ENCODE measurements at regions not wholly inside any gene's neighbourhood (a gene's known extent, or its start where the extent isn't known, plus 50 kb on each side); places are given as distances from the start of the nearest gene placed in this dataset.

- H3K23ac ChIP-seq (ENCODE audit: low read length in 2 of 2), result no peak overlapping the region
- H3K4me3 ChIP-seq (ENCODE audit: insufficient read depth in 1 of 2, low read depth in 1 of 2, low read length in 2 of 2), result no peak overlapping the region
- H3K36me3 ChIP-seq (ENCODE audit: control insufficient read depth in 1 of 2, insufficient read depth in 2 of 2, low read depth in 1 of 2, low read length in 2 of 2), result no peaks in the 10 kb centered on the region
- no peak overlapping the region for H3K27ac ChIP-seq (ENCODE audit: low read length, poor library complexity, severe bottlenecking)
- H2BK5ac ChIP-seq (ENCODE audit: low read depth, low read length, poor library complexity, severe bottlenecking), result no peak overlapping the region
- H3K14ac ChIP-seq (ENCODE audit: low read length in 2 of 2), result no peak overlapping the region
- no peaks in the 10 kb centered on the region for H3K79me1 ChIP-seq (replicated peaks; ENCODE audit: low read length, poor library complexity, severe bottlenecking)
- no peaks in the 10 kb centered on the region for H3K9me3 ChIP-seq (ENCODE audit: control insufficient read depth, low read length)
- 87% methylated on average over 3 of the region's 3 CpGs for WGBS
- no peak overlapping the region for H4K8ac ChIP-seq (ENCODE audit: low read length)
- H4K91ac ChIP-seq (ENCODE audit: low read length), result no peak overlapping the region
- no peak overlapping the region for H3K18ac ChIP-seq (ENCODE audit: low read depth in 1 of 2, low read length in 2 of 2)
- no peak overlapping the region for H2BK120ac ChIP-seq (ENCODE audit: low read depth, low read length)
- H3K27me3 ChIP-seq (ENCODE audit: control insufficient read depth in 1 of 2, insufficient read depth in 1 of 2, low read length in 2 of 2), result no peaks in the 10 kb centered on the region
- no peak for DNase-seq
- H3K4me2 ChIP-seq (ENCODE audit: low read length, poor library complexity, severe bottlenecking), result no peak overlapping the region
- H2BK15ac ChIP-seq (ENCODE audit: low read depth, poor library complexity, severe bottlenecking), result no peak overlapping the region
- no peak overlapping the region for H2BK12ac ChIP-seq (ENCODE audit: low read length in 2 of 2)
- H3K9ac ChIP-seq (ENCODE audit: low read length), result no peak overlapping the region
- H3K4ac ChIP-seq (ENCODE audit: low read depth in 1 of 2, low read length in 2 of 2), result no peak overlapping the region
- no peak overlapping the region for H2AK5ac ChIP-seq (ENCODE audit: low read length, severe bottlenecking)
- no peak overlapping the region for H2AFZ ChIP-seq (ENCODE audit: low read depth, low read length)
- H3K4me1 ChIP-seq (ENCODE audit: control insufficient read depth, insufficient read depth, low read depth, low read length), result peaks cover 5% of the 10 kb centered on the region
These were observed 137.1 kb downstream of the AKAP11 start for GRCh38 chr13:42409075-42409474.

GRCh38 chr13:42409551-42409950 is 137.6 kb downstream of the AKAP11 start:
- Histone ChIP-seq H2BK120ac (ENCODE audit: low read depth, low read length) (no peak overlapping the region), H3K9me3 (ENCODE audit: control insufficient read depth, low read length) (no peaks in the 10 kb centered on the region), H3K4me3 (ENCODE audit: insufficient read depth in 1 of 2, low read depth in 1 of 2, low read length in 2 of 2) (no peak overlapping the region), H3K23ac (ENCODE audit: low read length in 2 of 2) (no peak overlapping the region), H3K27me3 (ENCODE audit: control insufficient read depth in 1 of 2, insufficient read depth in 1 of 2, low read length in 2 of 2) (no peaks in the 10 kb centered on the region), H4K8ac (ENCODE audit: low read length) (no peak overlapping the region), H2BK12ac (ENCODE audit: low read length in 2 of 2) (no peak overlapping the region), H3K79me1 (replicated peaks; ENCODE audit: low read length, poor library complexity, severe bottlenecking) (no peaks in the 10 kb centered on the region), H2AFZ (ENCODE audit: low read depth, low read length) (no peak overlapping the region), H3K4me1 (ENCODE audit: control insufficient read depth, insufficient read depth, low read depth, low read length) (peaks cover 5% of the 10 kb centered on the region), H4K91ac (ENCODE audit: low read length) (no peak overlapping the region), H3K4me2 (ENCODE audit: low read length, poor library complexity, severe bottlenecking) (no peak overlapping the region), H2BK5ac (ENCODE audit: low read depth, low read length, poor library complexity, severe bottlenecking) (no peak overlapping the region), H2BK15ac (ENCODE audit: low read depth, poor library complexity, severe bottlenecking) (no peak overlapping the region), H3K14ac (ENCODE audit: low read length in 2 of 2) (no peak overlapping the region), H3K27ac (ENCODE audit: low read length, poor library complexity, severe bottlenecking) (no peak overlapping the region), H3K18ac (ENCODE audit: low read depth in 1 of 2, low read length in 2 of 2) (no peak overlapping the region), H3K4ac (ENCODE audit: low read depth in 1 of 2, low read length in 2 of 2) (no peak overlapping the region), H3K36me3 (ENCODE audit: control insufficient read depth in 1 of 2, insufficient read depth in 2 of 2, low read depth in 1 of 2, low read length in 2 of 2) (no peaks in the 10 kb centered on the region), H2AK5ac (ENCODE audit: low read length, severe bottlenecking) (no peak overlapping the region), H3K9ac (ENCODE audit: low read length) (no peak overlapping the region)
- DNase-seq, result no peak

GRCh38 chr13:42412812-42413483 is 141.0 kb downstream of the AKAP11 start:
- no peaks in the 10 kb centered on the region for H3K79me1 ChIP-seq (replicated peaks; ENCODE audit: low read length, poor library complexity, severe bottlenecking)
- no peak overlapping the region for H2BK5ac ChIP-seq (ENCODE audit: low read depth, low read length, poor library complexity, severe bottlenecking)
- H2BK15ac ChIP-seq (ENCODE audit: low read depth, poor library complexity, severe bottlenecking), result no peak overlapping the region
- no peak overlapping the region for H3K4me3 ChIP-seq (ENCODE audit: insufficient read depth in 1 of 2, low read depth in 1 of 2, low read length in 2 of 2)
- H4K91ac ChIP-seq (ENCODE audit: low read length), result no peak overlapping the region
- H2AK5ac ChIP-seq (ENCODE audit: low read length, severe bottlenecking), result no peak overlapping the region
- no peak overlapping the region for H3K27ac ChIP-seq (ENCODE audit: low read length, poor library complexity, severe bottlenecking)
- H3K18ac ChIP-seq (ENCODE audit: low read depth in 1 of 2, low read length in 2 of 2), result no peak overlapping the region
- no peak overlapping the region for H2BK12ac ChIP-seq (ENCODE audit: low read length in 2 of 2)
- no peak overlapping the region for H2BK120ac ChIP-seq (ENCODE audit: low read depth, low read length)
- H3K9me3 ChIP-seq (ENCODE audit: control insufficient read depth, low read length), result no peaks in the 10 kb centered on the region
- no peaks in the 10 kb centered on the region for H3K4me1 ChIP-seq (ENCODE audit: control insufficient read depth, insufficient read depth, low read depth, low read length)
- H4K8ac ChIP-seq (ENCODE audit: low read length), result no peak overlapping the region
- no peak overlapping the region for H2AFZ ChIP-seq (ENCODE audit: low read depth, low read length)
- H3K36me3 ChIP-seq (ENCODE audit: control insufficient read depth in 1 of 2, insufficient read depth in 2 of 2, low read depth in 1 of 2, low read length in 2 of 2), result no peaks in the 10 kb centered on the region
- H3K4me2 ChIP-seq (ENCODE audit: low read length, poor library complexity, severe bottlenecking), result no peak overlapping the region
- H3K23ac ChIP-seq (ENCODE audit: low read length in 2 of 2), result no peak overlapping the region
- H3K9ac ChIP-seq (ENCODE audit: low read length), result no peak overlapping the region
- H3K4ac ChIP-seq (ENCODE audit: low read depth in 1 of 2, low read length in 2 of 2), result no peak overlapping the region
- WGBS, result 90% methylated on average over 3 of the region's 5 CpGs
- no peaks in the 10 kb centered on the region for H3K27me3 ChIP-seq (ENCODE audit: control insufficient read depth in 1 of 2, insufficient read depth in 1 of 2, low read length in 2 of 2)
- no peak for DNase-seq
- H3K14ac ChIP-seq (ENCODE audit: low read length in 2 of 2), result no peak overlapping the region

GRCh38 chr13:42413484-42413815 is 141.5 kb downstream of the AKAP11 start:
- 100% methylated on average over 3 of the region's 3 CpGs for WGBS

More at GRCh38 chr13:42413484-42413815, 141.5 kb downstream of the AKAP11 start:
- no peak for DNase-seq
- Histone ChIP-seq H3K79me1 (replicated peaks; ENCODE audit: low read length, poor library complexity, severe bottlenecking) (no peaks in the 10 kb centered on the region), H4K8ac (ENCODE audit: low read length) (no peak overlapping the region), H2AFZ (ENCODE audit: low read depth, low read length) (no peak overlapping the region), H2BK15ac (ENCODE audit: low read depth, poor library complexity, severe bottlenecking) (no peak overlapping the region), H2AK5ac (ENCODE audit: low read length, severe bottlenecking) (no peak overlapping the region), H3K4me2 (ENCODE audit: low read length, poor library complexity, severe bottlenecking) (no peak overlapping the region), H3K18ac (ENCODE audit: low read depth in 1 of 2, low read length in 2 of 2) (no peak overlapping the region), H3K36me3 (ENCODE audit: control insufficient read depth in 1 of 2, insufficient read depth in 2 of 2, low read depth in 1 of 2, low read length in 2 of 2) (no peaks in the 10 kb centered on the region), H3K9me3 (ENCODE audit: control insufficient read depth, low read length) (no peaks in the 10 kb centered on the region), H3K4ac (ENCODE audit: low read depth in 1 of 2, low read length in 2 of 2) (no peak overlapping the region), H3K4me1 (ENCODE audit: control insufficient read depth, insufficient read depth, low read depth, low read length) (no peaks in the 10 kb centered on the region), H2BK120ac (ENCODE audit: low read depth, low read length) (no peak overlapping the region), H3K23ac (ENCODE audit: low read length in 2 of 2) (no peak overlapping the region), H4K91ac (ENCODE audit: low read length) (no peak overlapping the region), H3K9ac (ENCODE audit: low read length) (no peak overlapping the region), H3K27me3 (ENCODE audit: control insufficient read depth in 1 of 2, insufficient read depth in 1 of 2, low read length in 2 of 2) (no peaks in the 10 kb centered on the region), H3K27ac (ENCODE audit: low read length, poor library complexity, severe bottlenecking) (no peak overlapping the region), H3K14ac (ENCODE audit: low read length in 2 of 2) (no peak overlapping the region), H3K4me3 (ENCODE audit: insufficient read depth in 1 of 2, low read depth in 1 of 2, low read length in 2 of 2) (no peak overlapping the region), H2BK12ac (ENCODE audit: low read length in 2 of 2) (no peak overlapping the region), H2BK5ac (ENCODE audit: low read depth, low read length, poor library complexity, severe bottlenecking) (no peak overlapping the region)
